Spleen (tissue), 11 donors: ENCODE measurements at regions not wholly inside any gene's neighbourhood (a gene's known extent, or its start where the extent isn't known, plus 50 kb on each side); places are given as distances from the start of the nearest gene placed in this dataset.

ENCODE experiments used
- DNase-seq: peaks from one replicate; pipeline ENCODE4 v3.0.0-alpha.2; 2020
- H3K27ac ChIP-seq, 8 donors: fragments of 200-600 bp; sonication (generic) in 7 of 8; 1 replicate in 4 of 8; 2 replicates in 4 of 8; pipeline versions ENCODE4 v1.5.0 to v1.8.0; 2016 to 2021; ENCODE audit warnings: inconsistent platforms in 4 of 8, mild to moderate bottlenecking in 4 of 8, moderate library complexity in 1 of 8
- H3K27me3 ChIP-seq, 7 donors: fragments of 200-600 bp; sonication (generic) in 6 of 7; replicated peaks in 1 of 7; 1 replicate in 4 of 7; 2 replicates in 3 of 7; pipeline versions ENCODE4 v1.5.0 to v1.8.0; 2016 to 2021; ENCODE audit warnings: inconsistent platforms in 3 of 7, mild to moderate bottlenecking in 1 of 7
- H3K36me3 ChIP-seq, 6 donors: fragments of 200-600 bp; sonication (generic) in 5 of 6; 1 replicate in 4 of 6; 2 replicates in 2 of 6; pipeline versions ENCODE4 v1.5.0 to v1.8.0; 2016 to 2021; ENCODE audit warnings: inconsistent platforms in 2 of 6
- H3K4me1 ChIP-seq, 6 donors: fragments of 200-600 bp; sonication (generic) in 5 of 6; 1 replicate in 3 of 6; 2 replicates in 3 of 6; pipeline versions ENCODE4 v1.5.0 to v1.8.0; 2016 to 2021; ENCODE audit warnings: inconsistent platforms in 3 of 6
- H3K4me3 ChIP-seq, 8 donors: fragments of 200-600 bp; sonication (generic) in 7 of 8; 1 replicate in 4 of 8; 2 replicates in 4 of 8; pipeline versions ENCODE4 v1.5.0 to v1.8.0; 2016 to 2021; ENCODE audit warnings: inconsistent platforms in 4 of 8, mild to moderate bottlenecking in 4 of 8, moderate library complexity in 2 of 8
- H3K9me3 ChIP-seq, 8 donors: fragments of 200-600 bp; sonication (generic) in 7 of 8; 1 replicate in 4 of 8; 2 replicates in 4 of 8; pipeline versions ENCODE4 v1.5.0 to v1.8.0; 2016 to 2021; ENCODE audit warnings: inconsistent platforms in 4 of 8
- POLR2A ChIP-seq, 3 donors: fragments of 450-650 bp; IDR thresholded peaks; one replicate each; pipeline ENCODE4 v1.5.1; 2017; ENCODE audit warnings: antibody characterized with exemption in 3 of 3, mild to moderate bottlenecking in 1 of 3
- POLR2AphosphoS5 ChIP-seq, 3 donors: sonication (generic); formaldehyde crosslinking; IDR thresholded peaks; one replicate each; pipeline ENCODE4 v1.5.1; 2017; ENCODE audit warnings: antibody characterized with exemption in 3 of 3
- WGBS, 5 donors: extraction: QIAGEN DNeasy Blood & Tissue Kit in 3 of 5; methylation state at CpG; one replicate each; pipeline versions ENCODE4 v1.1.5 to v1.1.7; 2013 to 2018; 5-methylcytosine and 5-hydroxymethylcytosine counted together
- intact Hi-C: fragments of 100-400 bp; cut with DNase I; formaldehyde crosslinking; loops from one replicate; pipeline ENCODE4 v1.15.0; 2023; ENCODE audit warnings: low total_unique reads
- TF ChIP-seq, protein P1 (sequence below), 11 experiments: fragments of 200-600 bp in 7 of 11; fragments of 450-650 bp in 4 of 11; sonication (generic) in 4 of 11; IDR thresholded peaks in 8 of 11; conservative IDR thresholded peaks in 3 of 11; 1 replicate in 7 of 11; 2 replicates in 4 of 11; pipeline versions ENCODE4 v1.4.0 to v1.8.0; 2016 to 2021; ENCODE audit warnings: antibody characterized with exemption in 11 of 11, inconsistent platforms in 4 of 11, mild to moderate bottlenecking in 1 of 11
- donor health status: healthy with polysubstance abuse.
- donor health status: DM: no; HTN: no; CAD: no; lungs with moderate emphysema.
- donor health status: DM: no; HTN: no; CAD: no.
- donor health status: Bipolar disorder and iron deficiency.
- donor health status: healthy.
- donor health status: DM: no; HTN: no; CAD: no.
- donor health status: DM: yes; HTN: yes; CAD: no.

DNA sequence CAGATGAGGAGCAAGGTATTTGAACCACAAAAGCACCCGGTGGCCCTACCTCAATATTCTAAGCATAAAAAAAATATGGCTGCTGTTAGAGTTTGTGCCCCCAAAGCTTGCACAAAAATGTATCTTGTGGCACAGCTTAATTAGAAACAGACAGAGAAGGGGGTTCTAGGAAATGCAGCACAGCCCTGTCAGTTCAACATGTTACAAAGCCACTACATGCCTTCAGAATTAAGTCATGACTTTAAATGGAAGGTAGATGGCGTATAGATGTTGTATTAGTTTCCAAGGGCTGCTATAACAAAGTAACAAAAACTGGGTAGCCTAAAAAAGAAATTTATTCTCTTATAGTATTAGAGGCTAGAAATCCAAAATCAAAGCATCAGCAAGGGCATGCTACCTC lies 703.8 kb downstream of the DIAPH3 start:
- peaks cover 0 to 19% (median 6%) of the 10 kb centered on the region in 6 donors for H3K4me1 ChIP-seq
- H3K9me3 ChIP-seq = no peaks in the 10 kb centered on the region
- peak overlapping the region; percentile 38 to 83 (median 76) for H3K27ac ChIP-seq
- intact Hi-C loops = no loop called here
- H3K36me3 ChIP-seq = no peaks in the 10 kb centered on the region
- H3K27me3 ChIP-seq = peaks cover 0 to 6% (median 0%) of the 10 kb centered on the region in 7 donors
- no peak for DNase-seq
- TF ChIP-seq POLR2AphosphoS5 (IDR thresholded peaks at IDR 0.05) = no peak
- TF ChIP-seq, protein P1, sequence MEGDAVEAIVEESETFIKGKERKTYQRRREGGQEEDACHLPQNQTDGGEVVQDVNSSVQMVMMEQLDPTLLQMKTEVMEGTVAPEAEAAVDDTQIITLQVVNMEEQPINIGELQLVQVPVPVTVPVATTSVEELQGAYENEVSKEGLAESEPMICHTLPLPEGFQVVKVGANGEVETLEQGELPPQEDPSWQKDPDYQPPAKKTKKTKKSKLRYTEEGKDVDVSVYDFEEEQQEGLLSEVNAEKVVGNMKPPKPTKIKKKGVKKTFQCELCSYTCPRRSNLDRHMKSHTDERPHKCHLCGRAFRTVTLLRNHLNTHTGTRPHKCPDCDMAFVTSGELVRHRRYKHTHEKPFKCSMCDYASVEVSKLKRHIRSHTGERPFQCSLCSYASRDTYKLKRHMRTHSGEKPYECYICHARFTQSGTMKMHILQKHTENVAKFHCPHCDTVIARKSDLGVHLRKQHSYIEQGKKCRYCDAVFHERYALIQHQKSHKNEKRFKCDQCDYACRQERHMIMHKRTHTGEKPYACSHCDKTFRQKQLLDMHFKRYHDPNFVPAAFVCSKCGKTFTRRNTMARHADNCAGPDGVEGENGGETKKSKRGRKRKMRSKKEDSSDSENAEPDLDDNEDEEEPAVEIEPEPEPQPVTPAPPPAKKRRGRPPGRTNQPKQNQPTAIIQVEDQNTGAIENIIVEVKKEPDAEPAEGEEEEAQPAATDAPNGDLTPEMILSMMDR (IDR thresholded peaks at IDR 0.05 in 8 of 11, conservative IDR thresholded peaks at IDR 0.05 in 3 of 11) = no peak
- no peak for TF ChIP-seq POLR2A (IDR thresholded peaks at IDR 0.05)
- no peak overlapping the region for H3K4me3 ChIP-seq
- WGBS, 5 donors = 83 to 87% (median 86%) methylated on average over 2 of the region's 2 CpGs

DNA sequence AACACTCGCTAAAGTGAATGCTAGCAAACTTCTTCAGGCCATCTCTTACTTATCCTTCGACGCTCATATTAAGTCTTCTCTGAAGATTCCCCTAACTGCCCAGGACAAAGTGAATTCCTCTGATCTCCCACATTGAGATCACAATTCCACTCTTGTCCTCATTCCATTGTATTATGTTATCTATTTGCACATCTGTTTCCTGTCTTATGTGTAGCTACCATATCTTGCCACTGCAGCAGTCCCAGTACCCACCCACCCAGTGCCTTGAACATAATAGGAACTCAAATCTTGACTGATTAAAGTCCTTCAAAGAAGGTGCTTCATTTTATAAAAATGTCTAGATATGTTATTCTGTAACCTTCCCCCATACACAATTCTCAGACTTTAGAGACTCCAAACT lies 702.3 kb downstream of the DIAPH3 start:
- no peaks in the 10 kb centered on the region for H3K36me3 ChIP-seq
- WGBS, 5 donors = 67 to 80% (median 77%) methylated on average over 3 of the region's 3 CpGs
- intact Hi-C loops = no loop called here
- peaks cover 0 to 8% (median 0%) of the 10 kb centered on the region in 7 donors for H3K27me3 ChIP-seq
- no peak for DNase-seq
- H3K4me1 ChIP-seq = peaks cover 0 to 19% (median 6%) of the 10 kb centered on the region in 6 donors
- no peaks in the 10 kb centered on the region for H3K9me3 ChIP-seq
- peak in 1 of 3 donors; percentile 79 for TF ChIP-seq POLR2AphosphoS5 (IDR thresholded peaks at IDR 0.05)
- TF ChIP-seq, protein P1 (IDR thresholded peaks at IDR 0.05 in 8 of 11, conservative IDR thresholded peaks at IDR 0.05 in 3 of 11) = no peak
- H3K27ac ChIP-seq = peak overlapping the region; percentile 16 to 83 (median 76)
- no peak overlapping the region for H3K4me3 ChIP-seq

DNA sequence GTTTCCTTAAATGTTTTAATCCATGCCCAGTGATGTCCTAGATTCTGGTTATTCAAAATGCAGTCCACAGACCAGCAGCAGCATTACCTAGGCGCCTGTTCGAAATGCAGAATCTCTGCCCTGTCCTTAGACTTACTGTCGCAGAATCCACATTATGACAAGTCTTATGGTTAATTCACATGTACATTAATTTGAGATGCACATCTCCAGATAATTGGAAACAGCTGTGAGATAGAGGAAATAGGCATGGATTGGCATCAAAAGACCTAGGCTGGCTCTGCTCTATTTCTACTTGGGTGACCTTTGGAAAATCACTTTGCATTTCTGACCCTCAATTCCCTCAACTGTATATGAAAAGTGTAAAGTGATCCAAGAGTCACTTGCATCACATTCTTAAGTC lies 700.7 kb downstream of the DIAPH3 start:
- Histone ChIP-seq H3K36me3 (no peaks in the 10 kb centered on the region), H3K27ac (peak overlapping the region in 7 of 8 donors; percentile 15 to 83 (median 76)), H3K4me1 (peaks cover 0 to 19% (median 6%) of the 10 kb centered on the region in 6 donors), H3K9me3 (no peaks in the 10 kb centered on the region), H3K27me3 (peaks cover 0 to 8% (median 0%) of the 10 kb centered on the region in 7 donors), H3K4me3 (no peak overlapping the region)
- intact Hi-C loops = no loop called here
- no peak for DNase-seq
- TF ChIP-seq, protein P1 (IDR thresholded peaks at IDR 0.05 in 8 of 11, conservative IDR thresholded peaks at IDR 0.05 in 3 of 11) = no peak
- TF ChIP-seq POLR2AphosphoS5 (IDR thresholded peaks at IDR 0.05) (no peak), POLR2A (IDR thresholded peaks at IDR 0.05) (no peak)
- 91 to 96% (median 95%) methylated on average over 3 of the region's 3 CpGs for WGBS, 5 donors

DNA sequence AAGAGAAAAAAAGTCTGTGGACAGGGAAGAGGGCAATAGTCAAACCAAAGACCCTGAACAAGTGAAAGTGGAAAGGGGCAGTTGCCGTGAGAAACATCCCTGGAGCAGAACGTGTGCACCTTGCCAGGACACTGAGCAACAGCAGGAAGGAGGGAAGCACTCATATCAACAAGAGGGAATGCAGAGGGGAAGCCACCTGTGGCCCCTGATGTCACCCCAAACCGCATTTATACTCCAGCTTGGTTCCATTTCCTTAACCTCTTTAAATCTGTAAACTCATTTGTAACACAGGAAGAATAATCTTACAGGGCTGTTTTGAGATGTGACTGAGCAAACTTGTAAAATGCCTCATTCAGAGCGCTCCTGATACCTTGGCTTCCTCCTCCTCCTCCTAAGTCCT lies 698.8 kb downstream of the DIAPH3 start:
- peak overlapping the region in 6 of 8 donors; percentile 32 to 83 (median 46) for H3K27ac ChIP-seq
- TF ChIP-seq, protein P1 (IDR thresholded peaks at IDR 0.05 in 8 of 11, conservative IDR thresholded peaks at IDR 0.05 in 3 of 11) = no peak
- no peak for TF ChIP-seq POLR2A (IDR thresholded peaks at IDR 0.05)
- TF ChIP-seq POLR2AphosphoS5 (IDR thresholded peaks at IDR 0.05) = no peak
- H3K27me3 ChIP-seq = peaks cover 0 to 8% (median 0%) of the 10 kb centered on the region in 7 donors
- DNase-seq = no peak
- H3K9me3 ChIP-seq = peaks cover 0 to 15% (median 10%) of the 10 kb centered on the region in 8 donors
- H3K4me1 ChIP-seq = peaks cover 0 to 5% (median 0%) of the 10 kb centered on the region in 6 donors
- intact Hi-C loops = no loop called here
- 20 to 33% (median 28%) methylated on average over 4 of the region's 4 CpGs for WGBS, 5 donors
- H3K4me3 ChIP-seq = no peak overlapping the region
- no peaks in the 10 kb centered on the region for H3K36me3 ChIP-seq
